ENCODE measurements at regions not wholly inside any gene's neighbourhood (a gene's known extent, or its start where the extent isn't known, plus 50 kb on each side); places are given as distances from the start of the nearest gene placed in this dataset.

- TF ChIP-seq CTCF (IDR thresholded peaks at IDR 0.05; ENCODE audit: low read depth, low read length) (no peak), EZH2phosphoT487 (IDR thresholded peaks at IDR 0.05; ENCODE audit: low read depth) (no peak)
Measured at GRCh38 chr12:20018406-20018805, 349.9 kb upstream of the PDE3A start.

Data from OCI-LY3 (cell line).